ENCODE measurements at regions not wholly inside any gene's neighbourhood (a gene's known extent, or its start where the extent isn't known, plus 50 kb on each side); places are given as distances from the start of the nearest gene placed in this dataset.

GRCh38 chr11:72493426-72494108, 59.2 kb upstream of the CLPB start:
- TF ChIP-seq CTCF (conservative IDR thresholded peaks at IDR 0.05; ENCODE audit: low read length) (no peak), EZH2phosphoT487 (IDR thresholded peaks at IDR 0.05; ENCODE audit: borderline replicate concordance) (no peak)

Measured in Loucy (cell line).